ENCODE measurements at regions not wholly inside any gene's neighbourhood (a gene's known extent, or its start where the extent isn't known, plus 50 kb on each side); places are given as distances from the start of the nearest gene placed in this dataset.

DNA sequence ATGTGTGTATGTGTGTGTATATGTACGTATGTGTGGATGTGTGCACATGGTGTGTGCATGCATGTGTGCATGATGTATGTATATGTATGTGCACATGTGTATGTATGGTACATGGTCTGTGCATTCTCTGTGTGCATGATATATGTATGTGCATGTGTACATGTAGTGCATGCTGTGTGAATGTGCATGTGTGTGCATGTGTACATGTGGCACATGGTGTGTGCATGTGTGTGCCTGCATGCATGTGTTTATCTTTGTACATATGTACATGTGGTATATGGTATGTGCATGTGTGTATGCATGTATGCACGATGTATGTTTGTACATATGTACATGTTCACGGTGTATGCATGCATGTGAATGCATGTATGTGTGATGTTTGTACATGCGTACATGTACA, 383.7 kb downstream of the TYW1 start:
- no peak overlapping the region for H3K4me3 ChIP-seq (ENCODE audit: low read depth, low read length)
- ChIA-PET POLR2A (no interaction called here), CTCF (interaction anchor here (1.0 to 1.3 kb wide), 2 partner anchors 9 to 245 kb away, joined by 3 to 4 read pairs; no protein-coding TSS in a partner anchor)
- TF ChIP-seq, protein P1, sequence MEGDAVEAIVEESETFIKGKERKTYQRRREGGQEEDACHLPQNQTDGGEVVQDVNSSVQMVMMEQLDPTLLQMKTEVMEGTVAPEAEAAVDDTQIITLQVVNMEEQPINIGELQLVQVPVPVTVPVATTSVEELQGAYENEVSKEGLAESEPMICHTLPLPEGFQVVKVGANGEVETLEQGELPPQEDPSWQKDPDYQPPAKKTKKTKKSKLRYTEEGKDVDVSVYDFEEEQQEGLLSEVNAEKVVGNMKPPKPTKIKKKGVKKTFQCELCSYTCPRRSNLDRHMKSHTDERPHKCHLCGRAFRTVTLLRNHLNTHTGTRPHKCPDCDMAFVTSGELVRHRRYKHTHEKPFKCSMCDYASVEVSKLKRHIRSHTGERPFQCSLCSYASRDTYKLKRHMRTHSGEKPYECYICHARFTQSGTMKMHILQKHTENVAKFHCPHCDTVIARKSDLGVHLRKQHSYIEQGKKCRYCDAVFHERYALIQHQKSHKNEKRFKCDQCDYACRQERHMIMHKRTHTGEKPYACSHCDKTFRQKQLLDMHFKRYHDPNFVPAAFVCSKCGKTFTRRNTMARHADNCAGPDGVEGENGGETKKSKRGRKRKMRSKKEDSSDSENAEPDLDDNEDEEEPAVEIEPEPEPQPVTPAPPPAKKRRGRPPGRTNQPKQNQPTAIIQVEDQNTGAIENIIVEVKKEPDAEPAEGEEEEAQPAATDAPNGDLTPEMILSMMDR (IDR thresholded peaks at IDR 0.05; ENCODE audit: insufficient read depth, low read length, missing control alignments) = no peak
- no peak for DNase-seq (ENCODE audit: low read depth, low spot score)

DNA sequence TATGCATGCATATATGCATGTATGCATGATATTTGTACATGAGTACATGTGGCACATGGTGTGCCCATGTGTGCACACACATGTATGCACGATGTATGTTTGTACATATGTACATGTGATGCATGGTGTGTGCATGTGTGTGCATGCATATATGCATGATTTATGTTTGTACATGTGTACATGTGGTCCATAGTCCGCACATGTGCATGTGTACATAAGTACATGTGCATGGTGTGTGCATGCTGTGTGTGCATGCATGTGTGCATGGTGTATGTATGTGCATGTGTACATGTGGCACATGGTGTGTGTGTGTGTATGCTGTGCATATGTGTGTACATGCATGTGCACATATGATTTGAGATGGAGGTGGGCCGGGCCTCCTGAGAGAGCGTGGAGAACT, 384.2 kb downstream of the TYW1 start:
- CTCF ChIA-PET = no interaction called here
- TF ChIP-seq, protein P1 (IDR thresholded peaks at IDR 0.05; ENCODE audit: insufficient read depth, low read length, missing control alignments) = no peak
- POLR2A ChIA-PET = no interaction called here
- DNase-seq (ENCODE audit: low read depth, low spot score) = no peak
- no peak overlapping the region for H3K4me3 ChIP-seq (ENCODE audit: low read depth, low read length)

DNA sequence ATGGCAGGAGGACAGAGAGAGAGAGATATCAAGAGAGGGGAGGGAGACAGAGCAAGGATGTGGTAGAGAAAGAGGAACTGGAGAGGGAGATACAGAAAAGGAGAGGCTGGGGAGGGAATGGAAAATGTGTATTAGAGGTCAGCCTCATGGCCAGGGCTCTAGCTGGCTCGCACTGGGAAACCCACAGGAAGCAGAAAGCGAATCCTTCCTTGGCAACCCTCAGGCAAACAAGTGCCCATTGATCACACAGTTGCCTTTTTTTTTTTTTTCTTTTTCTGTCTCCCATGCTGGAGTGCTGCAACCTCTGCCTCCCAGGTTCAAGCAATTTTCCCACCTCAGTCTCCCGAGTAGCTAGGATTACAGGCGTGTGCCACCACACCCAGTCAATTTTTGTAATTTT, 391.2 kb downstream of the TYW1 start:
- CTCF ChIA-PET = interaction anchor here (0.9 kb wide), 1 partner anchor 10 kb away, joined by 3 read pairs; no protein-coding TSS in a partner anchor
- DNase-seq (ENCODE audit: low read depth, low spot score) = no peak
- H3K4me3 ChIP-seq (ENCODE audit: low read depth, low read length) = no peak overlapping the region
- TF ChIP-seq, protein P1 (IDR thresholded peaks at IDR 0.05; ENCODE audit: insufficient read depth, low read length, missing control alignments) = no peak
- POLR2A ChIA-PET = no interaction called here

DNA sequence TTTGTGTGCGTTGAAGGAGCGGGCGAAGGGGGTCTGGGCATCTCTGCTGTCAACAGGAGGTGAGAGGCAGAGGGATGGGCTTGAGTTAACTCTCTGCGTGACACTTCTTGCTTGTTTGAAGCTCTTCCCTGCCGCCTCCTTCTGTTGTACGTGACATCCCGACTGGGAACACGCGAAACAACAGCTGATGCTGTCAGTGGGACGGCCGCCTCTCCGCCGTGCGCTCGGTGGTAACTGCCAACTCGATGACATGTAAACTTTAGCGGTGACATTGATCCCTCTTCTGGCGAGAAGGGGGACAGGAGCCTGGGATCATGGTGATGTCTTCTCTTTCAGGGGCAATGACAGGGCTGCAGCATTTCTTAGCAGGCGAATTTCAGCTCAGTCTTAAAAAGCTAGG, 394.5 kb downstream of the TYW1 start:
- CTCF ChIA-PET = interaction anchor here (0.8 to 2.5 kb wide), 3 partner anchors 8 to 15 kb away, joined by 3 to 9 read pairs (median 5); no protein-coding TSS in a partner anchor
- H3K4me3 ChIP-seq (ENCODE audit: low read depth, low read length) = no peak overlapping the region
- DNase-seq (ENCODE audit: low read depth, low spot score) = no peak
- POLR2A ChIA-PET = no interaction called here
- TF ChIP-seq, protein P1 (IDR thresholded peaks at IDR 0.05; ENCODE audit: insufficient read depth, low read length, missing control alignments) = no peak

DNA sequence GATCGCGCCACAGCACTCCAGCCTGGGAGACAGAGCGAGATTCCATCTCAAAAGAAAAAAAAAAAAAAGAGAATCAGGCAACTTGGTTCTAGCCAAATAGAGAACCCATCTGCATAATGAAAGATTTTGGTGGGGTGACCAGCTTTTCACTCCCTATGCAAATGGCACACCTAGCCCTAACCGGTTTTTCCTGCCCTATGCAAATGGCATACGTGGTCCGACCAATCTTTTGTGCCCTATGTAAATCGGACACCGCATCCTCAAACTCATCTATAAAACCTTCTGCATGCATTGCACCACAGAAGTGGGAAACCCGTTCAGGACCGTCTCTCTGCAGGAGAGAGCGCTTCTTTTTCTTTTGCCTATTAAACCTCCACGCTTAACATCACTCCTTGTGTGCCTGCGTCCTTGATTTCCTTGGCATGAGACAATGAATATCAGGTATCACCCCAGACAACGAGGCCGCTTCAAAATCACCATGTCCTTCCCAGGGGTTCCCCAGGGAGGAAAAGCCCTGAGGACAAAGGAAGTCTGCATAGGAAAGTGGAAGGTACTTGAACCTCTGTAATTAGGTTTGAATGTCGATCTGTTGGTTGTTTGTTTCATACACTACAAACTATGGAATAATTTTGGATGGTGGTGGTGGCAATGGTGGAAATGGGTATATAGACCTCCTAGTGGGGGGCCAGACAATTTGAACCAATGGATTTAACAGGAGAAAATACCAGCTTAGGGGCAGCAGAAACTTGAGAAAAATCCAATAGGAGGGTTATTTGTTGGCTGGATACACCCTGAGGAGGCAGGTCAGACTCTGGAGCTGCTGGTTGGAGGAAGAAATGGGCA, 396.2 kb downstream of the TYW1 start:
- no peak for DNase-seq (ENCODE audit: low read depth, low spot score)
- no peak overlapping the region for H3K4me3 ChIP-seq (ENCODE audit: low read depth, low read length)

DNA sequence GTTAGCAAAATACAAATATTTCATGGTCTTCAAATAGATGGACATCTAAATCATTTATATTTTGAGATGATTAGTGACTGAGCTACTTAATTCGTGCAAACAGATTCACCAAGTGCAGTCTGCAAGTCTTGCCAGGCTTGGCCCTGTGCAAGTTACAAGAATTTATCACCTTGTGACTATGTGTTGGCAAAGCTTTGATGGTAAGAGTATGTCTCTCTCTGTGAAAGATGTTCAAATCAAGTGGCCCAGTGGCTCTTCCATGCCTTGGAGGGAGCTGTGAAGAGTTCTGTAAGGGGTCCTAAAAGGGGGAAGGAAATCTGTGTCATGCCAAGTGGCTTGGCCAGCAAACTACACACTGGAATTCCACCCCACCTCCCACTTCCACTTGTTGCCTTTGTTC, 397.3 kb downstream of the TYW1 start:
- no peak for DNase-seq (ENCODE audit: low read depth, low spot score)
- no peak overlapping the region for H3K4me3 ChIP-seq (ENCODE audit: low read depth, low read length)
- ChIA-PET CTCF (no interaction called here), POLR2A (no interaction called here)
- TF ChIP-seq, protein P1 (IDR thresholded peaks at IDR 0.05; ENCODE audit: insufficient read depth, low read length, missing control alignments) = no peak

More for the DNA sequence above, 396.2 kb downstream of the TYW1 start:
- POLR2A ChIA-PET = no interaction called here
- TF ChIP-seq, protein P1 (IDR thresholded peaks at IDR 0.05; ENCODE audit: insufficient read depth, low read length, missing control alignments) = no peak
- CTCF ChIA-PET = interaction anchor here (2.4 kb wide), 1 partner anchor 10 kb away, joined by 5 read pairs; no protein-coding TSS in a partner anchor
